ENCODE measurements at regions not wholly inside any gene's neighbourhood (a gene's known extent, or its start where the extent isn't known, plus 50 kb on each side); places are given as distances from the start of the nearest gene placed in this dataset.

- DNase-seq: no peak
These were observed 130.4 kb upstream of the C11orf87 start for GRCh38 chr11:109291553-109291952.

GRCh38 chr11:109298865-109299264 lies 123.1 kb upstream of the C11orf87 start:
- no peak for DNase-seq

DNA sequence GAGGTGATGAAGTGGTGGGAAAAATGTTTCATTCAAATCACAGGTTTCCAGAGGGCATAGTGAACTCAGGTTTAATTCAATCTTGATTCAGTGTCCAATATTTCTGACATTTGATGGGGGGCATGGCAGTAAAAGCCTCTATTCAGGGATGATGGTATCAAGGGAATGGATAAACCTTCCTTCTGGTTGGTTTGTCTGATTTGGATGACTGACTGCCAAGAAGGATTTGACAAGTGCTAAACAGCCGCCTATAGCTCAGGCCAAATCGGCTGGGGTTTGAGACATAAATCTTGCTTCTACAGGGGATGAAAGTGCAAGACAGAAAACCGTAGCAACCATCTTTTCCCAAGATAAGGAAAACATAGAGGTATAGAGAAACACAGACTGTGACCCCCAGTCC lies 121.8 kb upstream of the C11orf87 start:
- DNase-seq: no peak

GRCh38 chr11:109302591-109303334 lies 119.2 kb upstream of the C11orf87 start:
- no peak for DNase-seq

- DNase-seq: no peak
These were observed 118.6 kb upstream of the C11orf87 start for GRCh38 chr11:109303342-109303741.

DNA sequence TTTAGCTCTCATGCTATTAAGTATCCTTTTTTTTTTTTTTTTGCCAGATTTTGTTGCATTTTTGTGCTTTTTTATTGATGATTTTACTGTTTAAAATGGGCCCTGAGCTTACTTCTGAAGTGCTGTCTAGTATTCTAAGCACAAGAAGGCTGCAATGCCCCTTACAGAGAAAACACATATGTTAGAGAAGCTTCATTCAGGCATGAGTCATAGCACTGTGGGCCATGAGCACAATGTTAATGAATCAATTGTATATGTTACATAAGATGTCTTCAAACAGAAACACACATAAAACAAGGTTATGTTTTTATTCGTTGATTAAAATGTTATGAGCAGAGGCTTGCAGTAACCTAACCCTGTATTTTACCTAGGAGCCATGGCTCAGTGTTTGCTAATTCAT lies 117.8 kb upstream of the C11orf87 start:
- no peak for DNase-seq

GRCh38 chr11:109305009-109305408 lies 117.0 kb upstream of the C11orf87 start:
- DNase-seq: no peak

GRCh38 chr11:109306322-109306721 lies 115.7 kb upstream of the C11orf87 start:
- no peak for DNase-seq

DNA sequence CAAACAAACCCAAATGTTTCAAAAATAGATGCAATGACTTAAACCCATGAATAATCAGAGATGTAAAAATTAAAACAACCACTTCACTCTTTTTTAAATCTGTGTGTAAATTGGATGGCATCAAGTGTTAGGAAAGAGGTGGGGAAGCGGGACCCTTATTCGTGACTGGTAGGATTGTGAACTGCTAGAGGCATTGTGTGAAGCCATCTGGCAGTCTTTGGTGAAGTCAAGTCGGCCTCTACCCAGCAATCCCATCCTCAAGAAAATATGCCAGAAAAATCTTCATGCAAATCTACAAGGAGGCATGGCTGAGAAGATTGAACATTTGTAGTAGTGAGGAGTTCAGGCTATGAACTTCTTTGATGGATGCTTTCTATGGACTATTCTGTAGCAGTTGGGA lies 114.6 kb upstream of the C11orf87 start:
- no peak for DNase-seq

DNA sequence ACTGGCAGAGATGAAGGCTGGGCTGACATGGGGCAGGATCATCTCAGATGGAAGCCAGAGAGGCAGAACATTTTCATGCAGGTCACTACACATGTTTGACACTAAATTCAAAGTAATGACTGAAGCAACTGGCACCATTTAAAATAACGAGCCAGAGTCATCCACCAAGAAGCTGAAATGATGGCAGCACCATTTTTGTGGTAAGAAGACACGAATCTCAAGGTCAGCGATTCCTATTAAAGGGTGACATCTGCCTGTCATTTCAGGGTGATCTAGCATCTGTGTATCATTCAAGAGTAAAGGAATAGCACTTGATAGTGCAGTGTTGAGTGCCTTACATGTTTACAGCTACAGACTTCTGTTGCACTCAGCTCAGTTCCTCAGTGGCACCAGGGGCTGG lies 113.4 kb upstream of the C11orf87 start:
- DNase-seq: no peak

GRCh38 chr11:109309153-109309552 lies 112.8 kb upstream of the C11orf87 start:
- DNase-seq: no peak

GRCh38 chr11:109317726-109318125 lies 104.3 kb upstream of the C11orf87 start:
- DNase-seq: no peak

DNA sequence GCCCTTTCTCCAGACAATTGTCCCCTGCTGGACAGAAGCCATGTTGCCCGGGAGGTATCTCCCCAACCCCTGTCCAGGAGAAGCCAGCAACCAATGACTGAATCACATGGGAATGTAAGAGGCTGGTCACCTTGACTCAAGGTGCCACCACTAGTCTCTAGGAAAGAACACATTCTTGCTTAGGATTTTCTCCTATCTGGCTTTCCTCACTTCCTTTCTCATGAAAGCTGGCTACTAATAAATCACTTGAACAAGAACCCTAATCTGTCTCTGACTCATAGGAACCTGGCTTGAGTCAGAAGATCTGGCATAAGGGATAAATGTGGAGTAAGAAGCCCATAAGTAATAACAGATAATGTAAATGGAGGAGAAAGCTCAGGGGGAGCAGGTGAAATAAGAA lies 101.4 kb upstream of the C11orf87 start:
- no peak for DNase-seq

DNA sequence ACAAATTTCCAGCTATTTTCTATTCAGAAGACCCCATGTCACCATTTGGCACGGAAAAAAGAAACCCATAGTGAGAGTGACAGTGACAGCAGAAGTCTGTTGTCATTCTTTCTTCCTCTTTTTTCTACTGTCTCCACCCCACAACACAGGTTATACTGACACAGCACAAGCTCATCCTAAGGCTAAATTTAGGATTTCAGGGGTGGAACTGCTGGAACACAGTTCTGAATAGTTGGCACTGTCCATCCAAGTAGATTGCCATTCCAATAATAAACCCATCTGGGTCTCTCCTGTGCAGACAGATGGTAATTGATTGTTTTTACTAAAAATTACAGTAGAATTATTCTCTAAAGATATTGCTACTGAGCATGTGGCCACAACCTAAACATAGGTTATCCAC lies 95.2 kb upstream of the C11orf87 start:
- no peak for DNase-seq

DNA sequence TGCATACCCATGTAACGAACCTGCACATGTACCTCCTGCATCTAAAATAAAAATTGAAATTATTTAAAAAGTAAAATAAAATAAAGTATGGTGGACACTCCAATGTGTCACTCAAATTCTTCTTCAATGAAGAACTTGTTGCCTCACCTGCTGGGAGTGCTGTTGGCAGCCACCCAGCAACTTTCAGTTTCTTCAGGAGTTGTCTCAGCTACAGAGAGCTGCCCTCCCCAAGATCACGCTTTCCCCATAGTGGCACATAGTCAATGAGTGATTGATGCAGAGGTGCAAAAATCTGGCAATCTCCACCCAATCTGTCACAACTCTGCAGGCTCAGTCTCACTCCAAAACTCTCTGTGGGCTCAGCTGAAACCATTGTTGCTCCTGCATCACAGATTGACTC lies 92.3 kb upstream of the C11orf87 start:
- no peak for DNase-seq

DNA sequence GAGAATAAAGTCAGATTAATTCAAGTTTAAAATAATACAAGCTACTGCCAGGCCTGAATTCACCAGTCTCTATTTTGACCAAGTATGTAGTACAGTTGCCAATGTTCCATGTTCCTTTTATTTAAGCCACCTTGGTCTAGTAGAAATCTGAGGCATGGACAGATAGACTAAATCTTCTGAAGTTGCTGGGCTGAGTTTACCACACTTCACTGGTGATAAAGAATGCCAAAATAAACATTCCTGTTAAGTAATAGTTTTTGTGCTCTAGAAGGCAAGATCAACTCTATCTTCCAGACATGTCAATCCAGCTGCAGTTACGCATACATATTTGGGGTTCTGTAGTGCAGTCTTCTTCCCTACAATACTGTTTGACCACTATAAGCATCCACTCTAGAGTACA lies 83.9 kb upstream of the C11orf87 start:
- no peak for DNase-seq

DNA sequence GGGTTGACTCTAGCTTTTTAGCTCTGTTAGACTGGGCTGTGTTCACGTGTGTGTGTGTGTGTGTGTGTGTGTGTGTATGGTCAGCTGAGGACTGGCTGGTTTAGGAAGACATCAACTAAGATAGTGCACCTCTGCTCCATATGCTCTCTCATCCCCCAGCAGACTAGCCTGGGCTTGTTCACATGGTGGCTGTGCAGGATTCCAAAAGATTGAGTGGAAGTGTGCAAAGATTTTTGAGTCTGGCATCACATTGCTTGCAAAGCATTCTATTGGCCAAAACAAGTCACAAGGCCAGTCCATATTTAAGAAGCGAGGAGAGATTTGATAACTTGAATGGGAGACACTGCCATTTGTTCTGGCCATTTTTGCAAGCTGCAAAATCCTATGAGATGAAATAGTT lies 79.7 kb upstream of the C11orf87 start:
- DNase-seq: no peak

- DNase-seq: no peak
These were observed 78.7 kb upstream of the C11orf87 start for GRCh38 chr11:109343242-109343641.

- no peak for DNase-seq
These were observed 74.7 kb upstream of the C11orf87 start for GRCh38 chr11:109347304-109347703.

DNA sequence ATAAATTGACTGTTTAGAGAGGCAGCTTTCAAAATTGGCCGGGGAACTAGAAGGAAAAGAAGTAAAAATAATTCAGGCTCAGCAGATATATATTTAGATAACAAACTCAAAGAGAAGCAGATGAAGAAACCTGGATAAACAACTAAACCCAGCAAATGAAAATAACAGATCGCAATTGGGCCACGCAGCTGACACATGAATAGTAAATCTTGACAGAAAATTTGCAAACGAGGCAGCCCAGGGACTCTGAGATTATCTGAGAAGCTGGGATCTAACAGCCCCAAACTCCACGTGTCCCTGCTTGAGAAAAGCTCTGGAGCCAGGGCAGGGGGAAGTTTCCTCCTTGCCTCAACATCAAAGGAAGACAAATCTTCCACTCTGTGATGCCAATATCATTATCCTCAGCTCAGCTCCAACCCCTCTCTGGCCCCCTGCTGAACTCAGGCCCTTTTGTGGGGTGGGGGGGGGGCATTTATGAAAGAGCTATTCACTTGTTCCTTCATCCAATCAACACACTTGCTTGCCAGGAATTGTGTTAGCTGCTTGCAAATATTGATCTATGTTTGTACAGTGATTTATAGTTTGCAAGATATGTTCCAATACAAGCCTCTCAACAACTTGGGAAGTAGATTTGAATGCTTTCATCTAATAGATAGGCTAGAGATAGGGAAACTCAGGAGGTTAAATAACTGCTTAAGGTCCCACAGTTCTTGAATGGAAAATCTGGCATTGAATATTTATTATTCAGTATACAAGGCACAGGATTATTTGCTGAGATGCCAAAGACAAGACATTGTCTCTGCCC lies 72.5 kb upstream of the C11orf87 start:
- DNase-seq: no peak

- DNase-seq: no peak
These were observed 71.9 kb upstream of the C11orf87 start for GRCh38 chr11:109350091-109350490.

DNA sequence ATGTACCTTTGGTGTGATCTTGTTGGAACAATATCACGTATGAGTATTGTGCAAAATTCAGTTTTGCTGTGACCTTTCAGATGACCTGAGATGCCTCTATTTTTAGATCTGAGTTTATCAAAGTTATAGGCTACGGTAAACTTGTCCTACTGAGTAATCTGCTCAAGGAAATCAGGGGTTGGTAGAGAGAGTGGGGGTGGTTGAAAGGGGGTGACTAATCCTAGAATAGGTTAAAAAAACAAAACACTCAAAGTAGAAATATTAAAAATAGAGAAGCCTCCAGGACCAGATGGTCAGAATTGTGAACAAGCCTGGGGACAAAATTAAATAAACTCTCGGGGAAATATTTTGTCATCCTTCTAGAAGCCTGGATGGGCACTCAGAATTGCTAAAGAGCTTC lies 59.9 kb upstream of the C11orf87 start:
- DNase-seq: no peak

GRCh38 chr11:109363682-109364081 lies 58.3 kb upstream of the C11orf87 start:
- no peak for DNase-seq

- DNase-seq: no peak
These were observed 57.1 kb upstream of the C11orf87 start for GRCh38 chr11:109364851-109365250.
